ENCODE measurements at regions not wholly inside any gene's neighbourhood (a gene's known extent, or its start where the extent isn't known, plus 50 kb on each side); places are given as distances from the start of the nearest gene placed in this dataset.

- H3K36me3 ChIP-seq (replicated peaks; ENCODE audit: insufficient read depth, low read depth): no peaks in the 10 kb centered on the region
- H3K4me1 ChIP-seq (ENCODE audit: insufficient read depth): no peaks in the 10 kb centered on the region
- H4K20me1 ChIP-seq (ENCODE audit: insufficient read depth, poor library complexity, severe bottlenecking): no peaks in the 10 kb centered on the region
- no peak for DNase-seq (ENCODE audit: low spot score)
- no peak overlapping the region for H3K4me2 ChIP-seq
- no peaks in the 10 kb centered on the region for H3K27me3 ChIP-seq
- no peak overlapping the region for H3K27ac ChIP-seq
- H3K79me2 ChIP-seq: no peaks in the 10 kb centered on the region
- no peaks in the 10 kb centered on the region for H3K9me3 ChIP-seq (ENCODE audit: low read depth)
- WGBS (ENCODE audit: low lambda C conversion rate, missing lambda C conversion rate): 71% methylated on average over 7 of the region's 7 CpGs
- TF ChIP-seq EZH2 (IDR thresholded peaks at IDR 0.05; ENCODE audit: borderline replicate concordance): no peak
- no peaks in the 10 kb centered on the region for H3K9me2 ChIP-seq (replicated peaks; ENCODE audit: insufficient read depth)
- H2AFZ ChIP-seq: no peak overlapping the region
- no peak overlapping the region for H3K4me3 ChIP-seq
Measured at GRCh38 chr12:94057262-94058151, 90.9 kb upstream of the PLXNC1 start.

- Histone ChIP-seq H3K4me2 (no peak overlapping the region), H3K27ac (no peak overlapping the region), H3K79me2 (no peaks in the 10 kb centered on the region), H3K36me3 (replicated peaks; ENCODE audit: insufficient read depth, low read depth) (no peaks in the 10 kb centered on the region), H4K20me1 (ENCODE audit: insufficient read depth, poor library complexity, severe bottlenecking) (no peaks in the 10 kb centered on the region), H3K9me3 (ENCODE audit: low read depth) (no peaks in the 10 kb centered on the region), H3K4me1 (ENCODE audit: insufficient read depth) (no peaks in the 10 kb centered on the region), H3K4me3 (no peak overlapping the region), H3K9me2 (replicated peaks; ENCODE audit: insufficient read depth) (no peaks in the 10 kb centered on the region), H2AFZ (no peak overlapping the region), H3K27me3 (no peaks in the 10 kb centered on the region)
- DNase-seq (ENCODE audit: low spot score): no peak
- 59% methylated on average over 5 of the region's 5 CpGs for WGBS (ENCODE audit: low lambda C conversion rate, missing lambda C conversion rate)
- TF ChIP-seq, protein P1, sequence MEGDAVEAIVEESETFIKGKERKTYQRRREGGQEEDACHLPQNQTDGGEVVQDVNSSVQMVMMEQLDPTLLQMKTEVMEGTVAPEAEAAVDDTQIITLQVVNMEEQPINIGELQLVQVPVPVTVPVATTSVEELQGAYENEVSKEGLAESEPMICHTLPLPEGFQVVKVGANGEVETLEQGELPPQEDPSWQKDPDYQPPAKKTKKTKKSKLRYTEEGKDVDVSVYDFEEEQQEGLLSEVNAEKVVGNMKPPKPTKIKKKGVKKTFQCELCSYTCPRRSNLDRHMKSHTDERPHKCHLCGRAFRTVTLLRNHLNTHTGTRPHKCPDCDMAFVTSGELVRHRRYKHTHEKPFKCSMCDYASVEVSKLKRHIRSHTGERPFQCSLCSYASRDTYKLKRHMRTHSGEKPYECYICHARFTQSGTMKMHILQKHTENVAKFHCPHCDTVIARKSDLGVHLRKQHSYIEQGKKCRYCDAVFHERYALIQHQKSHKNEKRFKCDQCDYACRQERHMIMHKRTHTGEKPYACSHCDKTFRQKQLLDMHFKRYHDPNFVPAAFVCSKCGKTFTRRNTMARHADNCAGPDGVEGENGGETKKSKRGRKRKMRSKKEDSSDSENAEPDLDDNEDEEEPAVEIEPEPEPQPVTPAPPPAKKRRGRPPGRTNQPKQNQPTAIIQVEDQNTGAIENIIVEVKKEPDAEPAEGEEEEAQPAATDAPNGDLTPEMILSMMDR (IDR thresholded peaks at IDR 0.05; ENCODE audit: poor library complexity): no peak
- TF ChIP-seq EZH2phosphoT487 (IDR thresholded peaks at IDR 0.05; ENCODE audit: low read depth, severe bottlenecking, unreplicated experiment): no peak
- no peak for TF ChIP-seq EZH2 (IDR thresholded peaks at IDR 0.05; ENCODE audit: borderline replicate concordance)
Measured at GRCh38 chr12:94059394-94060368, 88.7 kb upstream of the PLXNC1 start.

- Histone ChIP-seq H3K36me3 (replicated peaks; ENCODE audit: insufficient read depth, low read depth) (no peaks in the 10 kb centered on the region), H3K4me1 (ENCODE audit: insufficient read depth) (no peaks in the 10 kb centered on the region), H3K27ac (no peak overlapping the region)
Measured at GRCh38 chr12:94062194-94062593, 86.2 kb upstream of the PLXNC1 start.

More at GRCh38 chr12:94062194-94062593, 86.2 kb upstream of the PLXNC1 start:
- WGBS (ENCODE audit: low lambda C conversion rate, missing lambda C conversion rate): 92% methylated on average over 1 of the region's 1 CpG
- Histone ChIP-seq H3K27me3 (no peaks in the 10 kb centered on the region), H3K79me2 (no peaks in the 10 kb centered on the region), H3K9me3 (ENCODE audit: low read depth) (no peaks in the 10 kb centered on the region), H3K4me3 (no peak overlapping the region), H2AFZ (no peak overlapping the region), H3K9me2 (replicated peaks; ENCODE audit: insufficient read depth) (no peaks in the 10 kb centered on the region), H3K4me2 (no peak overlapping the region), H4K20me1 (ENCODE audit: insufficient read depth, poor library complexity, severe bottlenecking) (no peaks in the 10 kb centered on the region)
- no peak for DNase-seq (ENCODE audit: low spot score)
- TF ChIP-seq, protein P1 (IDR thresholded peaks at IDR 0.05; ENCODE audit: poor library complexity): no peak
- no peak for TF ChIP-seq EZH2 (IDR thresholded peaks at IDR 0.05; ENCODE audit: borderline replicate concordance)
- no peak for TF ChIP-seq EZH2phosphoT487 (IDR thresholded peaks at IDR 0.05; ENCODE audit: low read depth, severe bottlenecking, unreplicated experiment)

Measured in hepatocyte (in vitro differentiated cells).